H1 (cell line): ENCODE measurements at regions not wholly inside any gene's neighbourhood (a gene's known extent, or its start where the extent isn't known, plus 50 kb on each side); places are given as distances from the start of the nearest gene placed in this dataset.

Experiments
- CTCF ChIA-PET: fragments of 300-600 bp; sonication (Branson Sonifier 250); formaldehyde crosslinking; loops from one replicate; lab custom pipeline; 2021; ENCODE audit not compliant: partially characterized antibody; lab: Charles Lee
- POLR2A ChIA-PET: fragments of 300-600 bp; sonication (Branson Sonifier 250); formaldehyde crosslinking; loops from one replicate; lab custom pipeline; 2021; ENCODE audit warnings: inconsistent platforms; ENCODE audit not compliant: partially characterized antibody; lab: Charles Lee
- DNase-seq, 2 experiments: peaks; one replicate each; pipeline versions ENCODE4 v3.0.0 to v3.0.0-alpha.2; 2010 to 2022; ENCODE audit warnings: low spot score in 2 of 2, low read depth in 1 of 2, mixed read lengths in 1 of 2
- FAIRE-seq: peaks from 2 replicates; lab custom pipeline; 2011; peaks lifted over from hg19 to GRCh38; lab: Jason Lieb, UNC
- H2AFZ ChIP-seq: 2 replicates; pipeline ENCODE4 v1.8.1; 2012; ENCODE audit warnings: low read length, inconsistent platforms
- H2AK5ac ChIP-seq: 2 replicates; pipeline ENCODE4 v1.6.1; 2013; ENCODE audit warnings: low read depth, low read length
- H2BK120ac ChIP-seq: replicated peaks from 2 replicates; pipeline ENCODE3; 2013; ENCODE audit warnings: low read depth, low read length, inconsistent platforms
- H2BK12ac ChIP-seq: 2 replicates; pipeline ENCODE4 v1.6.1; 2013; ENCODE audit warnings: low read depth, low read length
- H2BK15ac ChIP-seq: 2 replicates; pipeline ENCODE4 v1.6.1; 2013; ENCODE audit warnings: low read length
- H2BK20ac ChIP-seq: 2 replicates; pipeline ENCODE4 v1.6.1; 2013; ENCODE audit warnings: low read length
- H2BK5ac ChIP-seq: 2 replicates; pipeline ENCODE4 v1.6.1; 2013; ENCODE audit warnings: low read depth, low read length
- H3K14ac ChIP-seq: 2 replicates; pipeline ENCODE4 v1.6.1; 2013; ENCODE audit warnings: inconsistent platforms; ENCODE audit not compliant: insufficient read length
- H3K18ac ChIP-seq: 2 replicates; pipeline ENCODE4 v1.6.1; 2013; ENCODE audit warnings: low read length; ENCODE audit errors: extremely low read depth
- H3K23ac ChIP-seq: 2 replicates; pipeline ENCODE4 v1.6.1; 2013; ENCODE audit warnings: inconsistent platforms; ENCODE audit not compliant: insufficient read length
- H3K23me2 ChIP-seq: 2 replicates; pipeline ENCODE4 v1.6.1; 2013; ENCODE audit warnings: low read depth, low read length
- H3K27ac ChIP-seq: 2 replicates; pipeline ENCODE4 v1.6.1; 2011; ENCODE audit warnings: low read depth, low read length, inconsistent platforms
- H3K27me3 ChIP-seq, 4 experiments: replicated peaks in 1 of 4; 1 replicate in 1 of 4; 2 replicates in 3 of 4; pipeline versions ENCODE4 v1.6.1 to v1.8.1; 2011 to 2013; ENCODE audit warnings: low read length in 3 of 4, mild to moderate bottlenecking in 3 of 4, inconsistent platforms in 2 of 4, mixed read lengths in 2 of 4, moderate library complexity in 1 of 4; ENCODE audit not compliant: control insufficient read depth in 3 of 4, insufficient read depth in 3 of 4; ENCODE audit errors: extremely low read depth in 1 of 4
- H3K36me3 ChIP-seq, 4 experiments: 2 replicates each; pipeline versions ENCODE4 v1.6.1 to v1.8.1; 2011 to 2013; ENCODE audit warnings: mild to moderate bottlenecking in 4 of 4, low read length in 3 of 4, moderate library complexity in 2 of 4, control low read depth in 1 of 4, inconsistent platforms in 1 of 4; ENCODE audit not compliant: insufficient read depth in 4 of 4, control insufficient read depth in 2 of 4
- H3K4ac ChIP-seq: replicated peaks from 2 replicates; pipeline ENCODE3; 2013; ENCODE audit warnings: low read length, low read depth, mixed read lengths, inconsistent platforms; ENCODE audit not compliant: insufficient read length
- H3K4me1 ChIP-seq, 4 experiments: replicated peaks in 1 of 4; 1 replicate in 1 of 4; 2 replicates in 3 of 4; pipeline versions ENCODE4 v1.6.1 to v1.8.1; 2011 to 2013; ENCODE audit warnings: low read length in 3 of 4, inconsistent platforms in 2 of 4, mixed read lengths in 1 of 4; ENCODE audit not compliant: insufficient read depth in 4 of 4, control insufficient read depth in 3 of 4
- H3K4me2 ChIP-seq, 2 experiments: 2 replicates each; pipeline versions ENCODE4 v1.6.1 to v1.8.1; 2011 to 2013; ENCODE audit warnings: low read depth in 2 of 2, low read length in 2 of 2, control low read depth in 1 of 2, inconsistent platforms in 1 of 2, mild to moderate bottlenecking in 1 of 2; ENCODE audit not compliant: insufficient read depth in 1 of 2
- H3K4me3 ChIP-seq, 4 experiments: fragments of 200-600, 300-600 bp in 1 of 4; sonication (generic), shearing (Covaris generic), sonication (Bioruptor Twin) in 1 of 4; 2 replicates each; pipeline versions ENCODE4 v1.5.1 to v1.8.1; 2011 to 2016; ENCODE audit warnings: low read length in 4 of 4, low read depth in 3 of 4, control low read depth in 2 of 4, inconsistent platforms in 2 of 4, mild to moderate bottlenecking in 2 of 4, mixed read lengths in 1 of 4, moderate library complexity in 1 of 4; ENCODE audit not compliant: insufficient read depth in 2 of 4; ENCODE audit errors: extremely low read depth in 1 of 4
- H3K56ac ChIP-seq: replicated peaks from 2 replicates; pipeline ENCODE3; 2013; ENCODE audit warnings: low read depth, mild to moderate bottlenecking, mixed read lengths, low read length, inconsistent platforms; ENCODE audit not compliant: insufficient read length
- H3K79me1 ChIP-seq: 2 replicates; pipeline ENCODE4 v1.6.1; 2013; ENCODE audit warnings: low read depth, low read length, control low read depth
- H3K79me2 ChIP-seq, 2 experiments: 2 replicates each; pipeline versions ENCODE4 v1.6.1 to v1.8.1; 2012 to 2013; ENCODE audit warnings: low read length in 2 of 2, mild to moderate bottlenecking in 2 of 2, inconsistent platforms in 1 of 2; ENCODE audit not compliant: insufficient read depth in 2 of 2, control insufficient read depth in 1 of 2
- H3K9ac ChIP-seq, 4 experiments: replicated peaks in 1 of 4; 1 replicate in 1 of 4; 2 replicates in 3 of 4; pipeline versions ENCODE4 v1.6.1 to v1.8.1; 2011 to 2013; ENCODE audit warnings: low read depth in 3 of 4, low read length in 3 of 4, control low read depth in 2 of 4, mild to moderate bottlenecking in 2 of 4, moderate library complexity in 2 of 4, inconsistent platforms in 1 of 4; ENCODE audit errors: extremely low read depth in 1 of 4
- H3K9me3 ChIP-seq, 2 experiments: 2 replicates each; pipeline versions ENCODE4 v1.6.1 to v1.8.1; 2012 to 2013; ENCODE audit warnings: mild to moderate bottlenecking in 2 of 2, moderate library complexity in 2 of 2, control low read depth in 1 of 2, inconsistent platforms in 1 of 2, low read depth in 1 of 2, low read length in 1 of 2, mixed read lengths in 1 of 2; ENCODE audit not compliant: insufficient read depth in 2 of 2
- H4K20me1 ChIP-seq, 2 experiments: replicated peaks in 1 of 2; 2 replicates each; pipeline versions ENCODE3 to v1.8.1; 2011 to 2013; ENCODE audit warnings: inconsistent platforms in 2 of 2, low read length in 2 of 2, mild to moderate bottlenecking in 1 of 2; ENCODE audit not compliant: insufficient read depth in 2 of 2, control insufficient read depth in 1 of 2
- H4K5ac ChIP-seq: 2 replicates; pipeline ENCODE4 v1.6.1; 2013; ENCODE audit warnings: low read length, low read depth, mixed read lengths, inconsistent platforms; ENCODE audit not compliant: insufficient read length
- H4K8ac ChIP-seq: 2 replicates; pipeline ENCODE4 v1.8.0; 2013; ENCODE audit warnings: mild to moderate bottlenecking, moderate library complexity, low read length, inconsistent platforms; ENCODE audit not compliant: insufficient read depth; ENCODE audit errors: extremely low read depth
- H4K91ac ChIP-seq: replicated peaks from 2 replicates; pipeline ENCODE3; 2013; ENCODE audit warnings: low read length, mixed read lengths, inconsistent platforms; ENCODE audit not compliant: insufficient read length
- ATF2 ChIP-seq: IDR thresholded peaks from 2 replicates; pipeline ENCODE4 v1.6.1; 2012; ENCODE audit warnings: low read length, inconsistent platforms
- CEBPB ChIP-seq: IDR thresholded peaks from 2 replicates; pipeline ENCODE4 v1.6.1; 2012; ENCODE audit warnings: low read depth, low read length
- EZH2 ChIP-seq: fragments of 200-600 bp; sonication (generic); IDR thresholded peaks from 2 replicates; pipeline ENCODE4 v1.7.1; 2012; ENCODE audit warnings: low read depth, mild to moderate bottlenecking, moderate library complexity, low read length, inconsistent platforms; ENCODE audit not compliant: severe bottlenecking
- WGBS, 2 experiments: shearing (Covaris generic) in 1 of 2; methylation state at CpG; one replicate each; pipeline versions ENCODE4 v1.1.6 to v1.1.7; 2013 to 2015; ENCODE audit warnings: low lambda C conversion rate in 2 of 2, mixed read lengths in 2 of 2, inconsistent platforms in 1 of 2, low coverage in 1 of 2, missing lambda C conversion rate in 1 of 2; ENCODE audit not compliant: insufficient replicate concordance in 2 of 2, insufficient coverage in 1 of 2, insufficient read length in 1 of 2; ENCODE audit errors: extremely low coverage in 1 of 2, missing lambda C conversion rate in 1 of 2; 5-methylcytosine and 5-hydroxymethylcytosine counted together

- 94% methylated on average over 5 of the region's 5 CpGs; no CpG with 5 or more reads in 1 of the 2 experiments for WGBS, 2 experiments
- no peak for DNase-seq
- FAIRE-seq: no peak
Observed at GRCh38 chr1:78731674-78732073, 82.0 kb downstream of the IFI44 start.

More at GRCh38 chr1:78731674-78732073, 82.0 kb downstream of the IFI44 start:
- H3K14ac ChIP-seq: no peak overlapping the region
- H3K18ac ChIP-seq: no peak overlapping the region
- H3K36me3 ChIP-seq: no peaks in the 10 kb centered on the region
- no peak overlapping the region for H4K5ac ChIP-seq
- H3K56ac ChIP-seq: no peak overlapping the region
- no peaks in the 10 kb centered on the region for H3K79me2 ChIP-seq
- no peak overlapping the region for H2BK15ac ChIP-seq
- H3K4me2 ChIP-seq: no peak overlapping the region
- CTCF ChIA-PET: no interaction called here
- H2AK5ac ChIP-seq: no peak overlapping the region
- H3K23me2 ChIP-seq: no peaks in the 10 kb centered on the region
- no peak overlapping the region for H3K4ac ChIP-seq
- no peak overlapping the region for H4K91ac ChIP-seq
- no peak for TF ChIP-seq ATF2
- TF ChIP-seq CEBPB: peak; percentile 47; the same call in 1 of the 2 replicates
- TF ChIP-seq EZH2: no peak
- no peaks in the 10 kb centered on the region for H4K20me1 ChIP-seq
- H3K9ac ChIP-seq: no peak overlapping the region
- H4K8ac ChIP-seq: no peak overlapping the region
- H3K9me3 ChIP-seq: no peaks in the 10 kb centered on the region
- H3K27me3 ChIP-seq: no peaks in the 10 kb centered on the region
- H2BK5ac ChIP-seq: no peak overlapping the region
- H2AFZ ChIP-seq: no peak overlapping the region
- no peak overlapping the region for H2BK12ac ChIP-seq
- no peak overlapping the region for H3K27ac ChIP-seq
- no peak overlapping the region for H2BK20ac ChIP-seq
- POLR2A ChIA-PET: no interaction called here
- no peak overlapping the region for H3K23ac ChIP-seq
- H3K79me1 ChIP-seq: no peaks in the 10 kb centered on the region
- no peaks in the 10 kb centered on the region for H3K4me1 ChIP-seq
- H3K4me3 ChIP-seq: no peak overlapping the region
- H2BK120ac ChIP-seq: no peak overlapping the region
